Keratinocyte (primary cell): ENCODE measurements at regions not wholly inside any gene's neighbourhood (a gene's known extent, or its start where the extent isn't known, plus 50 kb on each side); places are given as distances from the start of the nearest gene placed in this dataset.

ENCODE experiments used
- CTCF ChIP-seq, 3 experiments: IDR thresholded peaks in 1 of 3; conservative IDR thresholded peaks in 1 of 3; optimal IDR thresholded peaks in 1 of 3; 2 replicates in 2 of 3; 3 replicates in 1 of 3; pipeline versions ENCODE3 to v1.5.1; 2011; ENCODE audit warnings: low read length in 3 of 3, mild to moderate bottlenecking in 3 of 3, moderate library complexity in 2 of 3, control low read depth in 1 of 3, inconsistent platforms in 1 of 3; ENCODE audit not compliant: insufficient read depth in 2 of 3; ENCODE audit errors: extremely low read depth in 1 of 3
- EZH2 ChIP-seq: IDR thresholded peaks from one replicate; pipeline ENCODE4 v1.6.1; 2012; ENCODE audit warnings: inconsistent platforms, mild to moderate bottlenecking, low read length, moderate library complexity

GRCh38 chr13:55783841-55784240 lies 1356.9 kb upstream of the PRR20A start:
- TF ChIP-seq CTCF (optimal IDR thresholded peaks at IDR 0.05 in 1 of 3, IDR thresholded peaks at IDR 0.05 in 1 of 3, conservative IDR thresholded peaks at IDR 0.05 in 1 of 3; ENCODE audit: extremely low read depth in 1 of 3, insufficient read depth in 2 of 3, low read length in 3 of 3) (no peak), EZH2 (no peak)
